Right lobe of liver (tissue), 4 donors: ENCODE measurements at regions not wholly inside any gene's neighbourhood (a gene's known extent, or its start where the extent isn't known, plus 50 kb on each side); places are given as distances from the start of the nearest gene placed in this dataset.

Experiments used
- POLR2A ChIP-seq: fragments of 450-650 bp; IDR thresholded peaks from one replicate; pipeline ENCODE4 v1.6.1; 2017; ENCODE audit warnings: antibody characterized with exemption, mild to moderate bottlenecking
- TF ChIP-seq, protein P1 (sequence below), 4 donors: fragments of 200-600 bp in 3 of 4; fragments of 450-650 bp in 1 of 4; IDR thresholded peaks; one replicate each; pipeline versions ENCODE4 v1.5.1 to v1.8.0; 2016 to 2022; ENCODE audit warnings: antibody characterized with exemption in 4 of 4, mild to moderate bottlenecking in 2 of 4
- donor health status: DM: no; HTN: no; CAD: no.
- donor health status: DM: no; HTN: no; CAD: no.
- donor health status: DM: no; HTN: yes; CAD: no.

DNA sequence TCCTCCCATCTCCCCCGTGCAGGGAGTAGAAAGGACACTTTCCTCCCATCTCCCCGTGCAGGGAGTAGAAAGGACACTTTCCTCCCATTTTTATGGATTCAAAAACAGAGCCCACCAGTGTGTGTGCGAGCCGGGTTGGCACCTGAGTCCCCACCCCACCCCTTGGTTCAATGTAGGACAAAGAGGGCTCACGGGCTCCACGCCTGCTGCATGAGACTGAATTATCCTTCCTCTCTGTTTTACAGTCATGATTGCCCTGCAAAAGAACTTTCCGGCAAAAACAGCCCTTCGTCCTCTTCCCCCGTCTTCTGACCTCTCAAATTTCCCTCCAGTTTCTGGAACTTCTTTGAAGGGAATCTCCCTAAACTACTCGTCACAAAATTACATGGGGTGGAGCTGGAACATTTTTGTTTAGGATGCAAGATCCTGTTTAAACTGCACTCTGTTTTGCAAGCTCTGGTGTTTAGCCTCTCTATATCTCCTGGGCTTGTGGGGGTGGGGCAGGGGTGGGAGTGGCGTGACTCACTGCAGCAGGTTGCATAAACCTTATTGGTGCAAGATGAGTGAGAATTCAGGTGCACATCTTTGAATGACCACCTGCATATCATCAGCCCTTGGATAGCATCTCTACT, 99.8 kb downstream of the PSMG1 start:
- TF ChIP-seq, protein P1, sequence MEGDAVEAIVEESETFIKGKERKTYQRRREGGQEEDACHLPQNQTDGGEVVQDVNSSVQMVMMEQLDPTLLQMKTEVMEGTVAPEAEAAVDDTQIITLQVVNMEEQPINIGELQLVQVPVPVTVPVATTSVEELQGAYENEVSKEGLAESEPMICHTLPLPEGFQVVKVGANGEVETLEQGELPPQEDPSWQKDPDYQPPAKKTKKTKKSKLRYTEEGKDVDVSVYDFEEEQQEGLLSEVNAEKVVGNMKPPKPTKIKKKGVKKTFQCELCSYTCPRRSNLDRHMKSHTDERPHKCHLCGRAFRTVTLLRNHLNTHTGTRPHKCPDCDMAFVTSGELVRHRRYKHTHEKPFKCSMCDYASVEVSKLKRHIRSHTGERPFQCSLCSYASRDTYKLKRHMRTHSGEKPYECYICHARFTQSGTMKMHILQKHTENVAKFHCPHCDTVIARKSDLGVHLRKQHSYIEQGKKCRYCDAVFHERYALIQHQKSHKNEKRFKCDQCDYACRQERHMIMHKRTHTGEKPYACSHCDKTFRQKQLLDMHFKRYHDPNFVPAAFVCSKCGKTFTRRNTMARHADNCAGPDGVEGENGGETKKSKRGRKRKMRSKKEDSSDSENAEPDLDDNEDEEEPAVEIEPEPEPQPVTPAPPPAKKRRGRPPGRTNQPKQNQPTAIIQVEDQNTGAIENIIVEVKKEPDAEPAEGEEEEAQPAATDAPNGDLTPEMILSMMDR (IDR thresholded peaks at IDR 0.05), result no peak
- no peak for TF ChIP-seq POLR2A
